SU-DHL-6 (cell line): ENCODE measurements at regions not wholly inside any gene's neighbourhood (a gene's known extent, or its start where the extent isn't known, plus 50 kb on each side); places are given as distances from the start of the nearest gene placed in this dataset.

Experiments
- H2AFZ ChIP-seq: fragments of 200-600 bp; sonication (generic); 2 replicates; pipeline ENCODE4 v1.6.1; 2014; ENCODE audit warnings: low read depth, mild to moderate bottlenecking, moderate library complexity, mixed read lengths, antibody characterized with exemption, low read length; ENCODE audit not compliant: severe bottlenecking
- H3F3A ChIP-seq: fragments of 200-600 bp; shearing (Covaris generic); 2 replicates; pipeline ENCODE4 v1.6.0; 2016; ENCODE audit warnings: antibody characterized with exemption, mild to moderate bottlenecking; ENCODE audit not compliant: insufficient read depth
- H3K27ac ChIP-seq: fragments of 200-600 bp; sonication (generic); 2 replicates; pipeline ENCODE4 v1.5.1; 2016; ENCODE audit warnings: low read depth, mild to moderate bottlenecking, low read length, moderate library complexity, mixed read lengths
- H3K27me3 ChIP-seq: fragments of 200-600 bp; sonication (generic), shearing (Covaris generic); 2 replicates; pipeline ENCODE4 v1.6.0; 2014; ENCODE audit warnings: mild to moderate bottlenecking, low read length
- H3K36me3 ChIP-seq: fragments of 200-600 bp; sonication (generic); 2 replicates; pipeline ENCODE4 v1.6.1; 2014; ENCODE audit warnings: mild to moderate bottlenecking, low read length, mixed read lengths
- H3K4me2 ChIP-seq: fragments of 300-600, 200-600 bp; shearing (Covaris generic), sonication (generic); 2 replicates; pipeline ENCODE4 v1.6.0; 2014; ENCODE audit warnings: low read length, low read depth, mild to moderate bottlenecking; ENCODE audit not compliant: poor library complexity, severe bottlenecking
- H3K4me3 ChIP-seq: fragments of 200-600 bp; sonication (generic); 2 replicates; pipeline ENCODE4 v1.5.1; 2014; ENCODE audit warnings: antibody characterized with exemption, low read length, mild to moderate bottlenecking, mixed read lengths; ENCODE audit not compliant: insufficient read depth, poor library complexity, severe bottlenecking
- H3K79me2 ChIP-seq: fragments of 200-600 bp; sonication (generic); 2 replicates; pipeline ENCODE4 v1.6.1; 2014; ENCODE audit warnings: mild to moderate bottlenecking, low read length, moderate library complexity; ENCODE audit not compliant: insufficient read depth
- H3K9ac ChIP-seq: fragments of 200-600 bp; sonication (generic); 2 replicates; pipeline ENCODE4 v1.7.0; 2014; ENCODE audit warnings: mild to moderate bottlenecking, low read length
- H3K9me2 ChIP-seq: fragments of 200-600 bp; sonication (generic); replicated peaks from 2 replicates; pipeline ENCODE4 v1.6.1; 2014; ENCODE audit warnings: low read length; ENCODE audit not compliant: insufficient read depth
- H3K9me3 ChIP-seq: fragments of 200-600 bp; sonication (generic); 2 replicates; pipeline ENCODE4 v1.6.1; 2014; ENCODE audit warnings: low read length, mixed read lengths; ENCODE audit not compliant: insufficient read depth
- H4K20me1 ChIP-seq: fragments of 200-600 bp; sonication (generic); 2 replicates; pipeline ENCODE4 v1.6.1; 2014; ENCODE audit warnings: low read depth, mild to moderate bottlenecking, antibody characterized with exemption, low read length, moderate library complexity, mixed read lengths
- EZH2phosphoT487 ChIP-seq: fragments of 200-600 bp; sonication (generic), shearing (Covaris generic); conservative IDR thresholded peaks from 2 replicates; pipeline ENCODE4 v1.6.1; 2018; ENCODE audit warnings: mild to moderate bottlenecking, antibody characterized with exemption, low read length, moderate library complexity, mixed read lengths
- TF ChIP-seq, protein P1 (sequence below): fragments of 200-600 bp; sonication (generic); IDR thresholded peaks from one replicate; pipeline ENCODE4 v1.5.1; 2017; ENCODE audit warnings: antibody characterized with exemption, mild to moderate bottlenecking, low read length, moderate library complexity; ENCODE audit not compliant: insufficient read depth, poor library complexity, severe bottlenecking

DNA sequence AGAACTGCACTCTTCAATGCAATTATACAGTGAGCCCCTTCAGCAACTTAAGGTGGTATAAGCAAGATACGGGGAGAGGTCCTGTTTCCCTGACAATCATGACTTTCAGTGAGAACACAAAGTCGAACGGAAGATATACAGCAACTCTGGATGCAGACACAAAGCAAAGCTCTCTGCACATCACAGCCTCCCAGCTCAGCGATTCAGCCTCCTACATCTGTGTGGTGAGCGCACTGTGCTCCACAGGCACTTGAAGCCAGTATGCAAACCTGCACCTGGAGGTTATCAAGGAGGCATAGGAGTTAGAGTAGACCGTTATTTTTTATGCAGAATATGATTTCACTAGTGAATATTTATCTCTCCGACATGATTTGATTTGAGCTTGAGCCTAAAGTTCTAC is 152.2 kb upstream of the OR4E1 start:
- no peak overlapping the region for H3K9ac ChIP-seq
- no peaks in the 10 kb centered on the region for H3K79me2 ChIP-seq
- no peak overlapping the region for H2AFZ ChIP-seq
- H3K36me3 ChIP-seq = no peaks in the 10 kb centered on the region
- no peaks in the 10 kb centered on the region for H3F3A ChIP-seq
- H3K4me2 ChIP-seq = no peak overlapping the region
- no peak overlapping the region for H3K4me3 ChIP-seq
- no peaks in the 10 kb centered on the region for H4K20me1 ChIP-seq
- H3K9me2 ChIP-seq = no peaks in the 10 kb centered on the region
- H3K27me3 ChIP-seq = no peaks in the 10 kb centered on the region
- H3K27ac ChIP-seq = no peak overlapping the region
- no peak for TF ChIP-seq EZH2phosphoT487
- TF ChIP-seq, protein P1, sequence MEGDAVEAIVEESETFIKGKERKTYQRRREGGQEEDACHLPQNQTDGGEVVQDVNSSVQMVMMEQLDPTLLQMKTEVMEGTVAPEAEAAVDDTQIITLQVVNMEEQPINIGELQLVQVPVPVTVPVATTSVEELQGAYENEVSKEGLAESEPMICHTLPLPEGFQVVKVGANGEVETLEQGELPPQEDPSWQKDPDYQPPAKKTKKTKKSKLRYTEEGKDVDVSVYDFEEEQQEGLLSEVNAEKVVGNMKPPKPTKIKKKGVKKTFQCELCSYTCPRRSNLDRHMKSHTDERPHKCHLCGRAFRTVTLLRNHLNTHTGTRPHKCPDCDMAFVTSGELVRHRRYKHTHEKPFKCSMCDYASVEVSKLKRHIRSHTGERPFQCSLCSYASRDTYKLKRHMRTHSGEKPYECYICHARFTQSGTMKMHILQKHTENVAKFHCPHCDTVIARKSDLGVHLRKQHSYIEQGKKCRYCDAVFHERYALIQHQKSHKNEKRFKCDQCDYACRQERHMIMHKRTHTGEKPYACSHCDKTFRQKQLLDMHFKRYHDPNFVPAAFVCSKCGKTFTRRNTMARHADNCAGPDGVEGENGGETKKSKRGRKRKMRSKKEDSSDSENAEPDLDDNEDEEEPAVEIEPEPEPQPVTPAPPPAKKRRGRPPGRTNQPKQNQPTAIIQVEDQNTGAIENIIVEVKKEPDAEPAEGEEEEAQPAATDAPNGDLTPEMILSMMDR = no peak
- no peaks in the 10 kb centered on the region for H3K9me3 ChIP-seq

DNA sequence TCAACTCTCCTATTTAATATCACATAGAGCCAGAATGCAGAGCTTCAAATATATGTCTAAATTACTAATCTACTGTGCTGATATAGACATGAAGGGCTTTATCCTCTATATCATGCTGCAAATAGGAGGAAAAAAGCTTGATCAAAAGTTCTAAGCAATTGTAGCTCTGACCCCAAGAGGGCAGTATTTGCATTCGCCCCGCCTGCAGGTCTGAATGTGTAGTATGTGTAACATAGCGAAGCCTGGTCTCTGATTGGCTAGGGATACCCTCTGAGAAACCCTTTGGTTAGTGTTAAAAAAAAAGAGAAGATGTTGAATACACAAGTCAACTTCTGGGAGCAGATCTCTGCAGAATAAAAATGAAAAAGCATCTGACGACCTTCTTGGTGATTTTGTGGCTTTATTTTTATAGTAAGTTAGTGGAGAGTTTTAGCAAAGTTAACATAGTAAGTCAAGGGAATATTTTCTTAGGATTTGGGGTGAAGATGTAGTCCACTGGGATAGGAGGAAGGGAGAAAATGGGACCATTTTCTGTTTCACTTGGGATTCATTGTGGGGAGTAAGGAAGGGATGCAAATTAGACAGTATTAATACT is 151.6 kb upstream of the OR4E1 start:
- no peak overlapping the region for H3K4me2 ChIP-seq
- H3K27ac ChIP-seq = no peak overlapping the region
- H3K27me3 ChIP-seq = no peaks in the 10 kb centered on the region
- no peaks in the 10 kb centered on the region for H3K79me2 ChIP-seq
- no peaks in the 10 kb centered on the region for H4K20me1 ChIP-seq
- H3F3A ChIP-seq = no peaks in the 10 kb centered on the region
- no peak overlapping the region for H3K9ac ChIP-seq
- no peak overlapping the region for H2AFZ ChIP-seq
- no peaks in the 10 kb centered on the region for H3K9me3 ChIP-seq
- H3K36me3 ChIP-seq = no peaks in the 10 kb centered on the region
- TF ChIP-seq, protein P1 = peak; percentile 93
- no peak for TF ChIP-seq EZH2phosphoT487
- H3K9me2 ChIP-seq = no peaks in the 10 kb centered on the region
- H3K4me3 ChIP-seq = no peak overlapping the region

DNA sequence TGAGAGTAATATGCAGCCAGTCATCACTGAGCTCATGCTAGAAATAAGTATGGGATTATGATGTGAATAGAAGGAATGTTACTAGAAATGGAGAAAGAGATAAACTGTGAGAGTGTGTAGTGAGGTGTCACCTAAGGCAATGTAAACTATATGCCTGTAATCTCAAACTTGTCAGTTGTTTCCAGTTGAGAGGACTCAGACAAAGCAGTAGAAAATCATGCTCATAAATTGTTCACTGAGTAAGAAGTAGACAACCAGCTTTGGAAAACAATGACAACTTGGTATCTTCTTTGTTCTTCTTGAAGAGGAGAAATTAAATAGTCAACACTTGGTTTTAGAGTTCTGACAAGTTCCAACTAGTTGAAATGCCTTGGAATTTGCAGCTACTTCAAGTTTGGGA is 148.5 kb upstream of the OR4E1 start:
- H3K27ac ChIP-seq = no peak overlapping the region
- no peaks in the 10 kb centered on the region for H3F3A ChIP-seq
- no peaks in the 10 kb centered on the region for H3K27me3 ChIP-seq
- no peak overlapping the region for H3K9ac ChIP-seq
- no peak overlapping the region for H3K4me2 ChIP-seq
- H2AFZ ChIP-seq = no peak overlapping the region
- H3K9me3 ChIP-seq = no peaks in the 10 kb centered on the region
- TF ChIP-seq EZH2phosphoT487 = no peak
- TF ChIP-seq, protein P1 = no peak
- H3K79me2 ChIP-seq = no peaks in the 10 kb centered on the region
- H4K20me1 ChIP-seq = no peaks in the 10 kb centered on the region
- H3K4me3 ChIP-seq = no peak overlapping the region
- H3K36me3 ChIP-seq = no peaks in the 10 kb centered on the region
- H3K9me2 ChIP-seq = no peaks in the 10 kb centered on the region
